Trophoblast cell (in vitro differentiated cells and primary cell): ENCODE measurements at regions not wholly inside any gene's neighbourhood (a gene's known extent, or its start where the extent isn't known, plus 50 kb on each side); places are given as distances from the start of the nearest gene placed in this dataset.
A peak's percentile ranks its signal among the peaks of the same experiment; 100 is the strongest.

Experiments
- DNase-seq, 2 donors: peaks; one replicate each; pipeline ENCODE4 v3.0.0-alpha.2; 2016
- H2AFZ ChIP-seq: 2 replicates; pipeline ENCODE4 v1.6.1; 2013; ENCODE audit warnings: low read length, moderate library complexity, mild to moderate bottlenecking; ENCODE audit not compliant: insufficient read depth, poor library complexity
- H2AK5ac ChIP-seq: 2 replicates; pipeline ENCODE4 v1.6.1; 2013; ENCODE audit warnings: mild to moderate bottlenecking, low read length
- H2BK120ac ChIP-seq: 2 replicates; pipeline ENCODE4 v1.6.1; 2013; ENCODE audit warnings: low read length, mild to moderate bottlenecking, moderate library complexity; ENCODE audit not compliant: insufficient read depth, poor library complexity
- H2BK12ac ChIP-seq: 2 replicates; pipeline ENCODE4 v1.6.1; 2013; ENCODE audit warnings: mild to moderate bottlenecking, low read length, moderate library complexity
- H2BK5ac ChIP-seq: 2 replicates; pipeline ENCODE4 v1.6.1; 2013; ENCODE audit warnings: low read length, low read depth, moderate library complexity, mild to moderate bottlenecking; ENCODE audit not compliant: poor library complexity
- H3K14ac ChIP-seq: 2 replicates; pipeline ENCODE4 v1.6.1; 2013; ENCODE audit warnings: mild to moderate bottlenecking, low read length
- H3K18ac ChIP-seq: 2 replicates; pipeline ENCODE4 v1.6.1; 2013; ENCODE audit warnings: mild to moderate bottlenecking, low read length
- H3K23ac ChIP-seq: 2 replicates; pipeline ENCODE4 v1.6.1; 2013; ENCODE audit warnings: low read length
- H3K27ac ChIP-seq: 2 replicates; pipeline ENCODE4 v1.5.1; 2013; ENCODE audit warnings: low read depth, mild to moderate bottlenecking, inconsistent platforms, low read length, moderate library complexity
- H3K27me3 ChIP-seq: 2 replicates; pipeline ENCODE4 v1.6.1; 2013; ENCODE audit warnings: inconsistent platforms, mild to moderate bottlenecking, low read length, moderate library complexity; ENCODE audit not compliant: insufficient read depth
- H3K36me3 ChIP-seq, 2 experiments: 1 replicate in 1 of 2; 2 replicates in 1 of 2; pipeline ENCODE4 v1.6.1; 2013; ENCODE audit warnings: low read length in 2 of 2, mild to moderate bottlenecking in 2 of 2, moderate library complexity in 1 of 2; ENCODE audit not compliant: insufficient read depth in 2 of 2, control insufficient read depth in 1 of 2
- H3K4ac ChIP-seq: 2 replicates; pipeline ENCODE4 v1.6.1; 2013; ENCODE audit warnings: low read depth, mild to moderate bottlenecking, low read length, moderate library complexity
- H3K4me1 ChIP-seq, 2 experiments: 1 replicate in 1 of 2; 2 replicates in 1 of 2; pipeline ENCODE4 v1.6.1; 2013; ENCODE audit warnings: low read length in 2 of 2, mild to moderate bottlenecking in 2 of 2, moderate library complexity in 1 of 2; ENCODE audit not compliant: insufficient read depth in 2 of 2, control insufficient read depth in 1 of 2
- H3K4me2 ChIP-seq: 2 replicates; pipeline ENCODE4 v1.6.1; 2013; ENCODE audit warnings: inconsistent platforms, mild to moderate bottlenecking, low read length, moderate library complexity
- H3K4me3 ChIP-seq: 2 replicates; pipeline ENCODE4 v1.5.1; 2013; ENCODE audit warnings: mild to moderate bottlenecking, low read depth, low read length, inconsistent platforms
- H3K79me1 ChIP-seq: one replicate; pipeline ENCODE4 v1.6.1; 2013; ENCODE audit warnings: low read length
- H3K79me2 ChIP-seq: 2 replicates; pipeline ENCODE4 v1.6.1; 2013; ENCODE audit warnings: low read length, mild to moderate bottlenecking; ENCODE audit not compliant: control insufficient read depth, insufficient read depth, poor library complexity
- H3K9ac ChIP-seq: 2 replicates; pipeline ENCODE4 v1.6.1; 2013; ENCODE audit warnings: mild to moderate bottlenecking, low read length
- H3K9me3 ChIP-seq: 2 replicates; pipeline ENCODE4 v1.6.1; 2013; ENCODE audit warnings: low read depth, mild to moderate bottlenecking, control low read depth, inconsistent platforms, low read length; ENCODE audit not compliant: insufficient read depth
- H4K12ac ChIP-seq: 2 replicates; pipeline ENCODE4 v1.6.1; 2013; ENCODE audit warnings: low read depth, mild to moderate bottlenecking, low read length, moderate library complexity
- H4K8ac ChIP-seq: 2 replicates; pipeline ENCODE4 v1.6.1; 2013; ENCODE audit warnings: low read depth, mild to moderate bottlenecking, low read length, moderate library complexity
- H4K91ac ChIP-seq: one replicate; pipeline ENCODE4 v1.6.1; 2013; ENCODE audit warnings: low read depth, mild to moderate bottlenecking, low read length, moderate library complexity
- WGBS: extraction: QIAGEN DNeasy Blood & Tissue Kit; methylation state at CpG from one replicate; pipeline ENCODE4 v1.1.7; 2013; ENCODE audit warnings: missing lambda C conversion rate; ENCODE audit not compliant: insufficient read length, insufficient coverage; ENCODE audit errors: extremely low coverage; 5-methylcytosine and 5-hydroxymethylcytosine counted together

DNA sequence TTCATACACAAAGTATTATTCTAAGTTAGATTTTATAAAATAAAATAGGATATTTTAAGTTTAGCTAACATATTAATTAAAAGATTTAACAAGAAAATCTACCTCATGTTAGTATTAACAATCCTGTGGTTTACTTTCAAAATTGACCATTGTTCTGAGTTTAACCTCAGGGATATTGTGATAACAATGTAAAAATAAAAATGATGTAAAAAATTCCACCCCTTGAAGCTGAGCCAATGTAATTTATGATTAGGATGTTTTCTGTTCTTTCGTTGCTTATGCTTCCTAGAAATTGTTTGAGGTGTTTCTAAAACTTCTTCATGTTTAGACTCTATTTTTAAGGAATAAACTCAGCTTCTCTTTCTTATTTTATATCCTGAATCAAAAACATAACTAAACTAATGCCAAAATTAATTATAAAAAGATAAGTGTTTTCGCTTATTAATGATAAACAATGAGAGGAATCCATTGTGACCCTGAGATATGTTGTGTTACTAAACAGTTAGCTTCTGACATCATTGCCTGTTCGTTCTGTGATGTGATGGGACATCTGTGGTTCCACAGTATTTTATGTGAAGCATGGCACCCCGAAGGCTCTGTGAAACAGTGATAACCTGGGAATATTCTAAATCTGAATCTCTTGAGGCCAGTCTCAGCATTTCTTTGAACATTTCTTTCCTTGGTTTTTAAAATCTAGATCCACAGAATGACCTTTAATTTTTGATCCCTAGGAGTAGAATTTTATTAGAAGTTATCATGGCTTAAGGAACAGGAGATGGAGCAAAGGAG, 340.8 kb downstream of the ARL4A start:
- no CpG with 5 or more reads among the region's 4 CpGs for WGBS
- Histone ChIP-seq H2BK5ac (no peak overlapping the region), H2BK12ac (no peak overlapping the region), H3K4me2 (no peak overlapping the region), H3K27ac (no peak overlapping the region), H3K9ac (no peak overlapping the region), H2AK5ac (no peak overlapping the region), H2BK120ac (no peak overlapping the region), H3K18ac (no peak overlapping the region), H3K4ac (no peak overlapping the region), H3K4me3 (no peak overlapping the region), H4K91ac (no peak overlapping the region), H2AFZ (no peak overlapping the region), H3K23ac (no peak overlapping the region), H3K14ac (no peak overlapping the region), H3K79me1 (no peaks in the 10 kb centered on the region), H3K4me1 (no peaks in the 10 kb centered on the region), H4K8ac (no peak overlapping the region), H3K79me2 (no peaks in the 10 kb centered on the region), H4K12ac (no peak overlapping the region), H3K27me3 (no peaks in the 10 kb centered on the region), H3K36me3 (no peaks in the 10 kb centered on the region), H3K9me3 (no peaks in the 10 kb centered on the region)
- DNase-seq: no peak

DNA sequence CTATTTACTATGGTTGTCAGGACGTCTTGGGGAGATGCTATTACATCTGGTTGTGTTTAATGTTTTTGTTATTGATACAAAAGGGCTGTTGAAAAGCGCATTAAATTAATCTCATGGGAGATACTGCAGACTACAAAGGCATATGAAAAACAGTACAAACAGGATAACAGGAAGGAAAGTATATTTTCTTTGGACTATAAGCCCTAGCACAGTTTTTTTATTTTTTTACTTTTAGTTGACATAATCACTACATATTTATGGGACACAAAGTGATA, 341.3 kb downstream of the ARL4A start:
- Histone ChIP-seq H2AK5ac (no peak overlapping the region), H3K4me2 (no peak overlapping the region), H2BK12ac (no peak overlapping the region), H3K36me3 (no peaks in the 10 kb centered on the region), H3K9me3 (no peaks in the 10 kb centered on the region), H3K27me3 (no peaks in the 10 kb centered on the region), H3K18ac (no peak overlapping the region), H3K14ac (no peak overlapping the region), H2AFZ (no peak overlapping the region), H3K79me1 (no peaks in the 10 kb centered on the region), H2BK120ac (no peak overlapping the region), H4K8ac (no peak overlapping the region), H4K12ac (no peak overlapping the region), H3K4me1 (no peaks in the 10 kb centered on the region), H3K9ac (no peak overlapping the region), H3K4me3 (no peak overlapping the region), H3K4ac (no peak overlapping the region), H2BK5ac (no peak overlapping the region), H3K27ac (no peak overlapping the region), H4K91ac (no peak overlapping the region), H3K23ac (no peak overlapping the region), H3K79me2 (no peaks in the 10 kb centered on the region)
- no peak for DNase-seq
- WGBS: no CpG with 5 or more reads among the region's 2 CpGs

DNA sequence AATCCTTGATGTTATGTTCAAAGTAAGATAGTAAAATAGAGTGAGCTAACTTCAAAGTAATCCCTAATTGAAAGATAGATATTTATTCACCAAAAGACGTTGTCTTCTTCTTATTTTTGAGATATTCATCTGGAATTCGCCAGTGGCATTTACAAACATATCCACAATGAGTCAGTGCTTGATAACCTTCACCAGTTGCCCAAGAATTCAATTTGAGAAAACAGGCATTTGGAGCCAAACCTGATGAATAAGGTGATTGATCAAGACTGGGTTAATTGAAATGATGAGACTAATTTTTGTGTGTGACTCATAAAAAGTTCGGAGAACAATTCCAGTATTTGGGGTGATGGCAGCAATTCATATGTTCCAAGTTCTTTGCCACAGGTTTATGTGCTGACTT, 344.0 kb downstream of the ARL4A start:
- H4K8ac ChIP-seq: no peak overlapping the region
- H3K4me1 ChIP-seq: peaks cover 0 to 3% of the 10 kb centered on the region in 2 experiments
- no peaks in the 10 kb centered on the region for H3K79me2 ChIP-seq
- H3K9ac ChIP-seq: no peak overlapping the region
- H3K4ac ChIP-seq: no peak overlapping the region
- H3K14ac ChIP-seq: no peak overlapping the region
- H3K4me2 ChIP-seq: no peak overlapping the region
- H2AK5ac ChIP-seq: no peak overlapping the region
- no peak overlapping the region for H4K91ac ChIP-seq
- H3K18ac ChIP-seq: no peak overlapping the region
- peak in 1 of 2 donors; percentile 65 for DNase-seq
- no peak overlapping the region for H4K12ac ChIP-seq
- H3K27ac ChIP-seq: no peak overlapping the region
- no peak overlapping the region for H2AFZ ChIP-seq
- no peak overlapping the region for H3K23ac ChIP-seq
- H2BK12ac ChIP-seq: no peak overlapping the region
- H3K4me3 ChIP-seq: no peak overlapping the region
- H3K79me1 ChIP-seq: no peaks in the 10 kb centered on the region
- no peak overlapping the region for H2BK120ac ChIP-seq
- H3K36me3 ChIP-seq: no peaks in the 10 kb centered on the region
- H2BK5ac ChIP-seq: no peak overlapping the region
- no peaks in the 10 kb centered on the region for H3K27me3 ChIP-seq
- no peaks in the 10 kb centered on the region for H3K9me3 ChIP-seq
- no CpG with 5 or more reads among the region's 3 CpGs for WGBS

DNA sequence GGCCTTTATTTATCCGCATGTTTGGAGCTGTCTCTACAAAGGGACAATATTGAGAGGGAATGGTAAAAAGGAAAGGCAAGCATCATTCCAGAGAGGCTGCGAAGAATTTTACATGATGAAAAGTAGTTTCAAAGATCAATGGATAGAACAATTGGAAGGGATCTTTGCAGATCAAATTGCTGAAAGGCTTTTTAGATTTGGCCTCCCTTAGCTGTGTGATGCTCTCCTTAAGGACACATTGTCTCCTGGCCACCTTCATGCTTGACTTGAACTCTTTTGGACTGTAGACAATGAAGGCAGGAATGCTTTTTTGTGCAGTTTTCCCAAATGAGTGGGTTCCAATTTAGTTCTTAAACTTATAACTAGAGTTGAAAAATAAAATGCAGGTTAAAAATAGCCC, 344.7 kb downstream of the ARL4A start:
- Histone ChIP-seq H3K4me2 (no peak overlapping the region), H3K14ac (no peak overlapping the region), H3K18ac (no peak overlapping the region), H3K4ac (no peak overlapping the region), H3K4me3 (no peak overlapping the region), H2BK12ac (no peak overlapping the region), H2AK5ac (no peak overlapping the region), H2AFZ (no peak overlapping the region), H3K79me1 (no peaks in the 10 kb centered on the region), H2BK120ac (no peak overlapping the region), H4K12ac (no peak overlapping the region), H4K91ac (no peak overlapping the region), H3K4me1 (peaks cover 0 to 3% of the 10 kb centered on the region in 2 experiments), H3K79me2 (no peaks in the 10 kb centered on the region), H3K23ac (no peak overlapping the region), H3K27me3 (no peaks in the 10 kb centered on the region), H3K36me3 (no peaks in the 10 kb centered on the region), H2BK5ac (no peak overlapping the region), H4K8ac (no peak overlapping the region), H3K27ac (no peak overlapping the region), H3K9ac (no peak overlapping the region), H3K9me3 (no peaks in the 10 kb centered on the region)
- DNase-seq: no peak
- no CpG with 5 or more reads among the region's 2 CpGs for WGBS
